H1 (cell line): ENCODE measurements at regions not wholly inside any gene's neighbourhood (a gene's known extent, or its start where the extent isn't known, plus 50 kb on each side); places are given as distances from the start of the nearest gene placed in this dataset.

Source experiments
- BRCA1 ChIP-seq: IDR thresholded peaks from 2 replicates; pipeline ENCODE4 v1.6.1; 2012; ENCODE audit warnings: low read depth, low read length, improper control_type of control experiment
- CBX8 ChIP-seq: fragments of 300-800, 300-1000 bp; sonication (generic); IDR thresholded peaks from 2 replicates; pipeline ENCODE4 v1.7.1; 2016; ENCODE audit warnings: low read depth, low read length, borderline replicate concordance
- CHD1 ChIP-seq: IDR thresholded peaks from 2 replicates; pipeline ENCODE4 v1.6.1; 2012; ENCODE audit warnings: low read depth, low read length, improper control_type of control experiment
- CTCF ChIP-seq, 3 experiments: IDR thresholded peaks; 1 replicate in 2 of 3; 2 replicates in 1 of 3; pipeline versions ENCODE4 v1.5.1 to v1.6.1; 2011; ENCODE audit warnings: low read length in 3 of 3, mild to moderate bottlenecking in 3 of 3, inconsistent platforms in 2 of 3, low read depth in 1 of 3, moderate library complexity in 1 of 3; ENCODE audit not compliant: insufficient read depth in 1 of 3; ENCODE audit errors: control extremely low read depth in 1 of 3
- EP300 ChIP-seq, 2 experiments: IDR thresholded peaks; 1 replicate in 1 of 2; 2 replicates in 1 of 2; pipeline ENCODE4 v1.6.1; 2011 to 2012; ENCODE audit warnings: low read depth in 2 of 2, low read length in 2 of 2, mild to moderate bottlenecking in 2 of 2, borderline replicate concordance in 1 of 2, inconsistent platforms in 1 of 2, moderate library complexity in 1 of 2
- EZH2 ChIP-seq: fragments of 200-600 bp; sonication (generic); IDR thresholded peaks from 2 replicates; pipeline ENCODE4 v1.7.1; 2012; ENCODE audit warnings: low read depth, mild to moderate bottlenecking, moderate library complexity, low read length, inconsistent platforms; ENCODE audit not compliant: severe bottlenecking
- MAX ChIP-seq: IDR thresholded peaks from 2 replicates; pipeline ENCODE4 v1.6.1; 2012; ENCODE audit warnings: inconsistent platforms
- POLR2A ChIP-seq, 2 experiments: IDR thresholded peaks; 1 replicate in 1 of 2; 2 replicates in 1 of 2; pipeline ENCODE4 v1.6.1; 2011; ENCODE audit warnings: low read depth in 2 of 2, low read length in 2 of 2, mild to moderate bottlenecking in 2 of 2; ENCODE audit errors: control extremely low read depth in 1 of 2
- POLR2AphosphoS5 ChIP-seq: IDR thresholded peaks from 2 replicates; pipeline ENCODE4 v1.6.1; 2011; ENCODE audit warnings: low read depth, low read length
- SUZ12 ChIP-seq: fragments of 200-600 bp; sonication (generic); IDR thresholded peaks from 2 replicates; pipeline ENCODE4 v1.6.1; 2012; ENCODE audit warnings: mild to moderate bottlenecking, inconsistent platforms, low read length, moderate library complexity, mixed read lengths
- TEAD4 ChIP-seq: IDR thresholded peaks from 2 replicates; pipeline ENCODE4 v1.6.1; 2012; ENCODE audit warnings: low read depth, low read length, inconsistent platforms, mixed read lengths
- USF2 ChIP-seq: IDR thresholded peaks from 2 replicates; pipeline ENCODE4 v1.6.1; 2011; ENCODE audit warnings: low read length, improper control_type of control experiment
- ZNF274 ChIP-seq: IDR thresholded peaks from 2 replicates; pipeline ENCODE4 v1.7.0; 2012; ENCODE audit warnings: low read length, borderline replicate concordance; ENCODE audit errors: extremely low read depth

GRCh38 chr3:189406148-189406547, 225.0 kb upstream of the TP63 start:
- TF ChIP-seq ZNF274 = no peak
- no peak for TF ChIP-seq BRCA1
- TF ChIP-seq USF2 = no peak
- no peak for TF ChIP-seq CBX8
- TF ChIP-seq SUZ12 = no peak
- no peak for TF ChIP-seq POLR2AphosphoS5
- TF ChIP-seq EP300 (IDR thresholded peaks at IDR 0.05; ENCODE audit: borderline replicate concordance in 1 of 2, low read depth in 2 of 2, low read length in 2 of 2) = no peak
- no peak for TF ChIP-seq CTCF (IDR thresholded peaks at IDR 0.05; ENCODE audit: control extremely low read depth in 1 of 3, insufficient read depth in 1 of 3, low read depth in 1 of 3, low read length in 3 of 3)
- no peak for TF ChIP-seq MAX
- no peak for TF ChIP-seq CHD1
- no peak for TF ChIP-seq TEAD4
- TF ChIP-seq EZH2 = no peak
- TF ChIP-seq POLR2A (IDR thresholded peaks at IDR 0.05; ENCODE audit: control extremely low read depth in 1 of 2, low read depth in 2 of 2, low read length in 2 of 2) = no peak
